Muscle of leg (tissue), 3 donors: ENCODE measurements at regions not wholly inside any gene's neighbourhood (a gene's known extent, or its start where the extent isn't known, plus 50 kb on each side); places are given as distances from the start of the nearest gene placed in this dataset.

ENCODE experiments used
- DNase-seq: peaks from one replicate; pipeline ENCODE4 v3.0.0; 2013
- H3K27ac ChIP-seq: one replicate; pipeline ENCODE4 v1.5.1; 2013; ENCODE audit warnings: mild to moderate bottlenecking, low read length, control low read depth
- H3K27me3 ChIP-seq: one replicate; pipeline ENCODE4 v1.6.1; 2013; ENCODE audit warnings: low read length; ENCODE audit not compliant: control insufficient read depth, insufficient read depth
- H3K36me3 ChIP-seq: one replicate; pipeline ENCODE4 v1.6.1; 2013; ENCODE audit warnings: low read length; ENCODE audit not compliant: control insufficient read depth, insufficient read depth
- H3K4me1 ChIP-seq: one replicate; pipeline ENCODE4 v1.6.1; 2013; ENCODE audit warnings: low read length; ENCODE audit not compliant: control insufficient read depth, insufficient read depth
- H3K4me3 ChIP-seq: one replicate; pipeline ENCODE4 v1.5.1; 2013; ENCODE audit warnings: low read length, control low read depth
- H3K9me3 ChIP-seq: replicated peaks from 2 replicates; pipeline ENCODE4 v1.6.1; 2013; ENCODE audit warnings: low read depth, low read length; ENCODE audit not compliant: control insufficient read depth
- WGBS: methylation state at CpG from one replicate; pipeline ENCODE4 v1.1.5; 2013; ENCODE audit warnings: missing lambda C conversion rate; ENCODE audit not compliant: insufficient coverage; 5-methylcytosine and 5-hydroxymethylcytosine counted together

DNA sequence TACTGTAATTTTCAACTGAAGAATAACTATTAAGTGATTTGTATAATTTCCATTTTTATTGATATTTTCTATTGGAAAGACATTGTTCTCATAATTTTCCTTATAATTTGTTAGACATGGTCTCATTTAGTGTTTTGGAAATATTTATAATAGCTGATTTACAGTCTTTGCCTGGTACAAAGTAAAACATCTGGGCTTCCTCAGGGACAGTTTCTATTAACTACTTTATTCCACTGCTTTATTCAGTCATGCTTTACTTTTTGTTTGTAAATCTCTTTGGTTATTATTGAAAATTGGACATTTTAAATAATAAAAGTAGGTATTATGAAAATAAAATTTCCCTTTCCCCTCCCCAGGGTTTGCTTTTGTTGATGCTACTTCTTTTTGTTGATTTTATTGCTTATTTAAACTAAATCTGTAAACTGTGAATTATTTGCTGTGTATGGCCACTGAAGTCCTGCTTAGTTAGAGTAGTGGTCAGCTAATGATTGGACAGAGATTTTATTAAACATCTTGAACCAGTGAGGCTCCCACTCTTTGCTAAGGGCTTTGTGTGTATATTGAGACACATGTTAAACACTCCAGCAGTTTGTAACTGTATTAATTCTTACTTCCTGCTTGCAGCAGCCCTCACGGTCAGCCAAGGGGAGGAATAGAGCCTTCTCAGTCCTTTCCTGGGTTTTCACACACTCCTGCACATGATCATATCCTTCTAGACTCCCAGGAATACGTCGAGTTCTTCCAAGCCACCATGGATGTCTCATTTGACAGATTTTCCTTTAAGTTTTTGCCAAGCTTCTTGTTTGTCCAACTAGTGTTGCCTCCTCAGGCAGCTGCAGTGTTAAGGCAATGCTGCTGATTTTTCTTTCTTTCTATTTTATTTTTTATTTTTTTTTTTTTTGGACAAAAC lies 994.6 kb upstream of the PRMT6 start:
- 0% methylated on average over 1 of the region's 3 CpGs for WGBS
- H3K9me3 ChIP-seq, result no peaks in the 10 kb centered on the region

DNA sequence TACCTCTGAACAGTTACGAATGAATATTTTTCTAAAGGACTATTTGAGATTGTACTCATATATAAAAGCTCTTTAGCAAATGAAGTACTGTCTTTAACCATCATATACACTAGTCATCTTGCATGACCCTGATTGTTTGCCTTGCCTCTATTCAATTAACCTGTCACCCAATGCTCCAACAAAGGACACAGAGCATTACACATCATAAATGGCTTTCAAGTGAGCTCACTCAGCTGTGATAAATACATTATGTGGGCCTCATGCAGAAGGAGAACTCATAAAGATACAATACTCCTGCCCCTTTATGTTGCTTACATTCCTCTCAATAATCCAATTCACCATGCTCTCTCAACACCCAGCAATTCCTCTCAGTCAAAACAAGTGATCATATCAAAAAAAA lies 993.0 kb upstream of the PRMT6 start:
- no CpG with 5 or more reads among the region's 1 CpG for WGBS
- DNase-seq, result no peak

More for the DNA sequence above, 994.6 kb upstream of the PRMT6 start:
- Histone ChIP-seq H3K27ac (no peak overlapping the region), H3K4me3 (no peak overlapping the region), H3K27me3 (no peaks in the 10 kb centered on the region), H3K36me3 (no peaks in the 10 kb centered on the region), H3K4me1 (no peaks in the 10 kb centered on the region)
- DNase-seq, result peak; percentile 67

DNA sequence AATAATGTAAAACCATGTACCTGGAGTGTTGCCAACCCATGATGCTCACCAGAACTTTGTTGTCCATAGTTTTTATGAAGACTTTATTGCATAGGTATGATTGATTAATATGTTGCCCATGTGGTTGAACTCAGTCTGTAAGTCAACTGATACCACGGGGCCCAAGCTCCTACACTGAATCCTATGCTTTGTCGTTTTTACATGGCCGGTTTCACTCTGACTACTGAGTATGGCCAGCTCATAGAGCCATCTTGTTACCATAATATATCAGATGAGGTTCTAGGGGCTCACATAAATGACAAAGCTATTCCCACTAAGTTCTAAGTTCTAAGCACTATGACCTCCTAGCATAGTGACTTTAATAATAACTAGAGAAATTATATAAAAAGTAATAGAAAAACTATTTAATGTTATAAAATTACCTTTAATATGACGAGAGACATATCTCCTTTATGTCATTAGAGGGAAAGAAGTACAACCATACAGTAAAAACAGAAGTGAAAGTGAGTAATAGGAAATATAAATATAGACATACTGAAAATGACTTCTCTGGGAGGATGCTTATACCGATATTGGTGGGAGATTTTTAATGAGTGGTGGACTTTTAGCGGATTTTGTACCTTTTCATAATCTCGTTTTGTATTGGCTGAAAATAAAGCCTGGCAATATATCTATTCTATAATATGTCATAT lies 983.4 kb upstream of the PRMT6 start:
- no peak for DNase-seq
- Histone ChIP-seq H3K27ac (no peak overlapping the region), H3K4me3 (no peak overlapping the region), H3K9me3 (no peaks in the 10 kb centered on the region), H3K36me3 (no peaks in the 10 kb centered on the region), H3K27me3 (no peaks in the 10 kb centered on the region), H3K4me1 (no peaks in the 10 kb centered on the region)
- 100% methylated on average over 1 of the region's 7 CpGs for WGBS

More for the DNA sequence above, 993.0 kb upstream of the PRMT6 start:
- Histone ChIP-seq H3K27me3 (no peaks in the 10 kb centered on the region), H3K4me1 (no peaks in the 10 kb centered on the region), H3K9me3 (no peaks in the 10 kb centered on the region), H3K36me3 (no peaks in the 10 kb centered on the region), H3K4me3 (no peak overlapping the region), H3K27ac (no peak overlapping the region)

DNA sequence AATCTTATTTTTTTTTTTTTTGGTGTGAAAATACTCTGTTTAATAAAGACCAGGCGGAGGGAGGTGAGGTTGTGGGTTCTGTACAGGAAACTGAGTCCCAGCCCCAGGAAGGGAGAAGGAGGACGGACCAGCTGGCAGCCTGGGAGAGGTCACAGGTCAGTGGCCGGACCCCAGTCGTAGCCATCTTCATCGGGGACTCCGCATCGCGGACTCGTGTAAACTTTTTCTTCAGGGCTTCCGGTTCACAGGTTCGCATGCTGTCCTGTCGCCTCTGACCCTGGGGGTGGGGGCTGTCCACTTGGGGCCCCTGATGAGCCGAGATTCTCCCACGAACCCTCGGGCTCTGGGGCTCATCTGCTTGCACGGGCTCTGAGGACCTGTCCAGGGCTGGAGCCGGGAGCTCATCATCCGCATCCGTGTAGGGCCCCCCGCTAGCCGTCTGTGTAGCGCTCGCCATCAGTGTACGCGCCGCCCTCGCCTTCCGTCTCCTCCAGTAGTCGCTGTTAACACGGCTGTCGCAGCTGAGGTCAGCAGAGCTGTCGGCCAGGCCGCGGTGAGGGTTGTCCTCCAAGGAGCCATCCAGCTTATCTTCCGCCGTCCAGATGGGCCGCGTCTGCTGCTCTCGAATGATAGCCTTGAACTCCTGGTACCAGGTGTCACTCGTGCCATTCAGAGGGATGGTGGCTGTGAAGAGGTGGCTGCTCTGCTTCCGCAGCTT lies 975.7 kb upstream of the PRMT6 start:
- peak; percentile 7 for DNase-seq
- Histone ChIP-seq H3K9me3 (no peaks in the 10 kb centered on the region), H3K4me3 (no peak overlapping the region), H3K4me1 (no peaks in the 10 kb centered on the region), H3K27ac (no peak overlapping the region), H3K27me3 (no peaks in the 10 kb centered on the region), H3K36me3 (no peaks in the 10 kb centered on the region)
- WGBS, result 17% methylated on average over 39 of the region's 41 CpGs

DNA sequence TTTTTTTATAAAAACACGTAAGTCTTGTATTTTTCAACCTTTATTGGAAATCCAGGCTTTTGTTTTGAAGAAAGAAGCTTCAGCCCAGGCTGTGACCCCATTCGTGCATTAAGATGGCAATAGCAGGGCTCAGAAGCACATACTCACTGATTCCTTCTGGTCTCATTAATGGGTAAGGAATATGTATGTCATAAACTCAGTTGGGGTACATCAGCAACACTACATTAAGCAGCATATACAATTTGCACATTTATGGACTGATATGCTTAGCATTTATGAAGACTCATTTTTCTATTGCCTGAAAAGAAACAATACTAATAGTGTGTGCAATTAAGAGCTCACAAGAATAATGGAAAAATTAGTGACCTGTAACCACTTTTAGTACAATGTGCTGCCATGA lies 945.4 kb upstream of the PRMT6 start:
- Histone ChIP-seq H3K36me3 (no peaks in the 10 kb centered on the region), H3K27me3 (no peaks in the 10 kb centered on the region), H3K4me3 (no peak overlapping the region), H3K9me3 (no peaks in the 10 kb centered on the region), H3K27ac (no peak overlapping the region), H3K4me1 (no peaks in the 10 kb centered on the region)
- WGBS, result no CpG with 5 or more reads among the region's 2 CpGs
- no peak for DNase-seq

DNA sequence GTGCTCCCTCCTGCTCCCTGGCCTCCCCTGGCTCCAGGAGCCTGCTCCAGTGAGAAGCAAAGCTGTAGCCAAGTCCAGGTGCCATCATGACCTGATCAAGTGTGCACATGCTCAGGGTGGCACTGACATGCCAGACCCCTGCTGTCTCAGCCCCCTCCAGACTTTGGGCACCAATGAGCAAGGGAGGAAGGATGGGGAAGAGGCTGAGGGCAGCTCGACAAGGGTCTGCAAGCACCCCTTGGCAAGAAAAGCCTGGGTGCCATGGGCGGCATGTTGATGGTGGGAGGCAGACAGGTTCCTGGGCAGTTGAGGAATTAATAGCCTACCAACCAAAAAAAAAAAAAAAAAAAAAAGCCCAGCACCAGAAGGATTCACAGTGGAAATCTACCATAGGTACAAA lies 942.6 kb upstream of the PRMT6 start:
- Histone ChIP-seq H3K4me1 (no peaks in the 10 kb centered on the region), H3K27ac (no peak overlapping the region), H3K4me3 (no peak overlapping the region), H3K27me3 (no peaks in the 10 kb centered on the region), H3K9me3 (peaks cover 2% of the 10 kb centered on the region), H3K36me3 (no peaks in the 10 kb centered on the region)
- no peak for DNase-seq
- WGBS, result no CpG with 5 or more reads among the region's 2 CpGs

DNA sequence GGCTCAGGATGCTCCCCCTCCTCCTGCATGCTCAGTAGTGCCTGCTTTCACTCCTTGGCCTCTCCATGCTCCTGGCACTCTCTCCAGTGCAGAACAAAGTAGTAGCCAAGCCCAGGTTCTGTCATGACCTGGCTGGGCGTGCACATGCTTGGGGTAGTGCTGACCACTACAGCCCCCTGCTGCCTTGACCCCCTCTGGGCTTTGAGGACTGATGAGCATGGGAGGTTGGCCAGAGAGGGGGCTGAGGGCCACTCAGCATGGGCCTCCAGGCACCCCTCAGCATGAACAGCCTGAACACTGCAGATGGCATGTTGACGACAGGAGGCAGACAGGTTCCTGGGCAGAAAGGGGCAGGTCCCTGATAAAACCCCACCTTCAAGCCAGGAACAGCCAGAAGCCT lies 935.7 kb upstream of the PRMT6 start:
- Histone ChIP-seq H3K27me3 (no peaks in the 10 kb centered on the region), H3K4me1 (no peaks in the 10 kb centered on the region), H3K36me3 (no peaks in the 10 kb centered on the region), H3K9me3 (peaks cover 17% of the 10 kb centered on the region), H3K27ac (no peak overlapping the region), H3K4me3 (no peak overlapping the region)
- WGBS, result 42% methylated on average over 1 of the region's 2 CpGs
- no peak for DNase-seq

DNA sequence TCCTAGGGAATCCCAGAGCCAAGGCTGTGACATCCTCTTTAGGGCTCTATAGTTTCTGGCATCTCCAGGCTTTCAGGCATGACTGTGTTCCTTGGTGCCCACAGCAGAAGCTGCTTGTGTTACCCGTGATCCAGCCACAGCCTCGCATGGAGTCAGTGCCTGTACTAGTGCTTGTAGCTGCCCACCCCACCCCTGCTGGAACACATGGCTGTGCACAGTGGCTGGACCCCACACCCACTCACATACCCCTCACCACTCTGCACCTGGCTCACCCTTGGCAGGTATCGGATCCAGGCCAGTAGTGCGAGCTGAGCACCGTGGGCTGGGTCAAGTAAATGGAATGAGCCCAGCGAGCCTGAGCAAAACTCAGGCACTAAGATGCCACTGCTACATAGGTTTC lies 934.7 kb upstream of the PRMT6 start:
- Histone ChIP-seq H3K27ac (no peak overlapping the region), H3K9me3 (peaks cover 16% of the 10 kb centered on the region), H3K4me3 (no peak overlapping the region), H3K4me1 (no peaks in the 10 kb centered on the region), H3K36me3 (no peaks in the 10 kb centered on the region), H3K27me3 (no peaks in the 10 kb centered on the region)
- WGBS, result 78% methylated on average over 4 of the region's 6 CpGs
- DNase-seq, result no peak

DNA sequence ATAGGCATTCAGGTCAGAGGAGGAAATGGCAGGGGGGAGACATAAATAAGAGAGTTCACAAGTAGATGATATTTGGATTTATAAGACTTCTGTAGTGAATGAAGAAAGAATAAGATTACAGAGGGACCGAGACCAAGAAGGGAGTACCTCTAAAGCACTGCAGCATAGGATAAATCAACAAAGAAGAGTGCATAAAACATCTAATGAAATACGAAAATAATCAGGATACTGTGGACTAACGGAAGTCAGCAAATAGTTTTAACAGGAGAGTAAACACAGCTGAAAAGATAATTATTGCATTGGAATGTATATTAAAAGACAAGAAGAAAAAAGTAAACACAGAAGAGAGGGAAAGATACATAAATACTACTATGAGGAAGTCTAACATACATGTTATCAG lies 921.9 kb upstream of the PRMT6 start:
- H3K9me3 ChIP-seq, result no peaks in the 10 kb centered on the region
- H3K4me3 ChIP-seq, result no peak overlapping the region
- WGBS, result no CpG with 5 or more reads among the region's 3 CpGs
- H3K36me3 ChIP-seq, result no peaks in the 10 kb centered on the region
- H3K27ac ChIP-seq, result no peak overlapping the region
- DNase-seq, result no peak
- H3K27me3 ChIP-seq, result no peaks in the 10 kb centered on the region
- no peaks in the 10 kb centered on the region for H3K4me1 ChIP-seq

DNA sequence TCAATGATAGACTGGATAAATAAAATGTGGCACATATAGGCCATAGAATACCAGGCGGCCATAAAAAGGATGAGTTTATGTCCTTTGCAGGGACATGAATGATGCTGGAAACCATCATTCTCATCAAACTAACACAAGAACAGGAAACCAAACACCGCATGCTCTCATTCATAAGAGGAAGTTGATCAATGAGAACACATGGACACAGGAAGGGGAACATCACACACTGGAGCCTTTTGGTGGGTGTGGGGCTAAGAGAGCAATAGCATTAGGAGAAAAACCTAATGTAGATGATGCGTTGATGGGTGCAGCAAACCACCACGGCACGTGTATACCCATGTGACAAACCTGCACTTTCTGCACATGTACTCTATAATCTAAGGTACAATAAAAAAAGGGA lies 883.4 kb upstream of the PRMT6 start:
- WGBS, result no CpG with 5 or more reads among the region's 5 CpGs
- H3K4me1 ChIP-seq, result no peaks in the 10 kb centered on the region
- H3K27me3 ChIP-seq, result no peaks in the 10 kb centered on the region
- no peak overlapping the region for H3K27ac ChIP-seq
- DNase-seq, result no peak
- no peaks in the 10 kb centered on the region for H3K9me3 ChIP-seq
- no peak overlapping the region for H3K4me3 ChIP-seq
- no peaks in the 10 kb centered on the region for H3K36me3 ChIP-seq
